ENCODE measurements at regions not wholly inside any gene's neighbourhood (a gene's known extent, or its start where the extent isn't known, plus 50 kb on each side); places are given as distances from the start of the nearest gene placed in this dataset.

DNA sequence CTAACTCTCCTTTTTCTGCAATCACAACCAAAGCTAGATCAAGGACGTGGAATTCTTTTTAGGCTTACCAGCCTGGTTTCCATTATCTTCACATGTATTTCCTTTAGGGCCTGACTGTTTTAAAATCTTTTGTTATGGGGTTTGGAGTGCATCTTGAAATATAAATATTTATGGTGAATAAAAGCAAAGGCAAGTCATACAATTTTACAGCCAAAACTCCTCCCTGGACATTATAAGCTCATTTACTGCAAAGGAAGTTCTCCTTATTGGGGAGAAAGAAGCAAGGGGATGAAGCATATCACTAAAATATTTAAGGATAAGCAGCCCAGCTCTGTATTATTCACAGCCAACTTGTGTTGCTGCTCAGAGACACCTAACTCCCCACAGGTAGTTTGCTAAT is 132.2 kb upstream of the TARS1 start:
- no peak overlapping the region for H3K4me3 ChIP-seq (ENCODE audit: low read depth, low read length)
- no peaks in the 10 kb centered on the region for H3K27me3 ChIP-seq (replicated peaks)
- H3K36me3 ChIP-seq (replicated peaks): no peaks in the 10 kb centered on the region
- in situ Hi-C loops (cut with HindIII; ENCODE audit: low pct_ligation_motif_present, low sequenced_read_pairs): no loop called here
- no peak for TF ChIP-seq CTCF (IDR thresholded peaks at IDR 0.05; ENCODE audit: low read depth, low read length, missing control alignments)
- no peak for DNase-seq
- no peak overlapping the region for H3K27ac ChIP-seq

DNA sequence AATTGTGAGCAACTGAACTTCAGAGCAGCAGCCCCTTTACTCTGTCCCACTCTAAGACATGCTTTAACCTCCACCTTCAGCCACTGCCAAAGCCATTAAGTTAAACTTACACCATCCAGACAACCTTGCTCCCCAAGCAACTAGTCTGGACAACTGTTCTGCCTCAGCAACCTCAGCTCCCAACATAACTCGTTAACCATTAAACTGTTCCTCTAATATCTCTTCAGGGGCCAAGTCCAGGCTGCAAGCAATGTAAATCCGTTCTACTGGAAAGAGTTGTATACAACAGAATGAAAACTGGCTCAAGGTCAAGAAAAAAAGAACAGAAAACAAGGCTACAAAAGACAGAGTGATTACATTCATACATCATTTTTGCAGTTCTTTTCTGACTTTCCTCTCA is 131.7 kb upstream of the TARS1 start:
- no peaks in the 10 kb centered on the region for H3K36me3 ChIP-seq (replicated peaks)
- no peak for DNase-seq
- H3K27ac ChIP-seq: no peak overlapping the region
- no peaks in the 10 kb centered on the region for H3K27me3 ChIP-seq (replicated peaks)
- in situ Hi-C loops (cut with HindIII; ENCODE audit: low pct_ligation_motif_present, low sequenced_read_pairs): no loop called here
- TF ChIP-seq CTCF (IDR thresholded peaks at IDR 0.05; ENCODE audit: low read depth, low read length, missing control alignments): no peak
- no peak overlapping the region for H3K4me3 ChIP-seq (ENCODE audit: low read depth, low read length)

GRCh38 chr5:33309536-33310345 is 131.0 kb upstream of the TARS1 start:
- no peak for TF ChIP-seq CTCF (IDR thresholded peaks at IDR 0.05; ENCODE audit: low read depth, low read length, missing control alignments)
- no peaks in the 10 kb centered on the region for H3K36me3 ChIP-seq (replicated peaks)
- no peak overlapping the region for H3K4me3 ChIP-seq (ENCODE audit: low read depth, low read length)
- no peak for DNase-seq
- H3K27ac ChIP-seq: peak overlapping the region; percentile 97
- H3K27me3 ChIP-seq (replicated peaks): no peaks in the 10 kb centered on the region
- in situ Hi-C loops (cut with HindIII; ENCODE audit: low pct_ligation_motif_present, low sequenced_read_pairs): no loop called here

- in situ Hi-C loops (cut with HindIII; ENCODE audit: low pct_ligation_motif_present, low sequenced_read_pairs): no loop called here
- no peak for DNase-seq
- H3K4me3 ChIP-seq (ENCODE audit: low read depth, low read length): no peak overlapping the region
- H3K27me3 ChIP-seq (replicated peaks): no peaks in the 10 kb centered on the region
- no peak for TF ChIP-seq CTCF (IDR thresholded peaks at IDR 0.05; ENCODE audit: low read depth, low read length, missing control alignments)
- peak overlapping the region; percentile 97 for H3K27ac ChIP-seq
- H3K36me3 ChIP-seq (replicated peaks): no peaks in the 10 kb centered on the region
Measured at GRCh38 chr5:33310451-33310850, 130.3 kb upstream of the TARS1 start.

DNA sequence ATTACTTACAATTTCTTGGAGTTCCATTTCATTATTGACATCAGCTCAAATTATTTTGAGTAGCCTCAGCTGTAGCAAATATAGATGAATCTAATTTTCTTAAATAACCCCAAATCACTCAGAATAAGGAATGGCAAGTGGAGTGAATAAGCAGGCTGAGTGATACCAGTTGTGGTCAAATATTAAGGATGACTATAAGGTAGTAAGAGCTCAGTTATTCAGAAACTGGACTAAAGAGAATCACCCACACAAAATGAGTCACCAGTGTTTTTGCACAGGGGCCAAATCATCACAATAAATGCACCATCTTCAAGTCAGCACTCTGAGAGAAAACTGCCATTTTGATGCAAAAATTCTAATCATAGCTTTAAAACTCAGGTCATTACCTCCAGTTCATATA is 128.9 kb upstream of the TARS1 start:
- peak overlapping the region; percentile 97 for H3K27ac ChIP-seq
- TF ChIP-seq CTCF (IDR thresholded peaks at IDR 0.05; ENCODE audit: low read depth, low read length, missing control alignments): no peak
- in situ Hi-C loops (cut with HindIII; ENCODE audit: low pct_ligation_motif_present, low sequenced_read_pairs): no loop called here
- H3K27me3 ChIP-seq (replicated peaks): no peaks in the 10 kb centered on the region
- no peaks in the 10 kb centered on the region for H3K36me3 ChIP-seq (replicated peaks)
- DNase-seq: peak; percentile 96
- no peak overlapping the region for H3K4me3 ChIP-seq (ENCODE audit: low read depth, low read length)

All from brain microvascular endothelial cell (primary cell).